ENCODE measurements at regions not wholly inside any gene's neighbourhood (a gene's known extent, or its start where the extent isn't known, plus 50 kb on each side); places are given as distances from the start of the nearest gene placed in this dataset.

GRCh38 chr6:56709650-56710049, 67.0 kb upstream of the DST start:
- peaks cover 2% of the 10 kb centered on the region for H3K27me3 Mint-ChIP-seq (ENCODE audit: insufficient read depth, low read depth, poor library complexity)
- H3K4me1 Mint-ChIP-seq = peaks cover 37% of the 10 kb centered on the region
- H2AFZ ChIP-seq = no peak overlapping the region
- H3K79me2 ChIP-seq (replicated peaks; ENCODE audit: insufficient read depth) = peaks cover 95% of the 10 kb centered on the region
- no peaks in the 10 kb centered on the region for H3K9me3 Mint-ChIP-seq
- no peak overlapping the region for H3K4me3 ChIP-seq
- no peaks in the 10 kb centered on the region for H3F3A ChIP-seq (replicated peaks; ENCODE audit: low read depth)
- peak overlapping the region; percentile 23 for H3K27ac Mint-ChIP-seq
- TF ChIP-seq REST (IDR thresholded peaks at IDR 0.05; ENCODE audit: unreplicated experiment) (no peak), NANOG (IDR thresholded peaks at IDR 0.05; ENCODE audit: borderline replicate concordance) (no peak), EZH2 (IDR thresholded peaks at IDR 0.05; ENCODE audit: low read depth, unreplicated experiment) (no peak)
- H3K36me3 Mint-ChIP-seq (ENCODE audit: low read depth) = no peaks in the 10 kb centered on the region
- H3K4me1 ChIP-seq (ENCODE audit: insufficient read depth) = peaks cover 37% of the 10 kb centered on the region
- H3K27me3 ChIP-seq (ENCODE audit: insufficient read depth) = no peaks in the 10 kb centered on the region
- no peaks in the 10 kb centered on the region; the same call in 1 of the 2 replicates for H4K20me1 ChIP-seq (replicated peaks; ENCODE audit: insufficient read depth)
- ATAC-seq = peak; percentile 60
- H3K4me2 ChIP-seq = 0 out of 2 replicates have a peak overlapping the region, but pooled peaks have one; percentile 31
- no peaks in the 10 kb centered on the region for H3K9me2 ChIP-seq (ENCODE audit: insufficient read depth)
- no peaks in the 10 kb centered on the region for H3K36me3 ChIP-seq (ENCODE audit: insufficient read depth)
- DNase-seq (ENCODE audit: low spot score) = peak; percentile 50
- no peak overlapping the region for H3K4me3 Mint-ChIP-seq
- H3K27ac ChIP-seq (ENCODE audit: low read depth) = peak overlapping the region; percentile 46; the same call in 1 of the 2 replicates

GRCh38 chr6:56708810-56709597, 66.3 kb upstream of the DST start:
- no peaks in the 10 kb centered on the region for H3K9me2 ChIP-seq (ENCODE audit: insufficient read depth)
- H3K27me3 ChIP-seq (ENCODE audit: insufficient read depth) = no peaks in the 10 kb centered on the region
- H3K79me2 ChIP-seq (replicated peaks; ENCODE audit: insufficient read depth) = peaks cover 93% of the 10 kb centered on the region
- H3K4me1 ChIP-seq (ENCODE audit: insufficient read depth) = peaks cover 30% of the 10 kb centered on the region
- Mint-ChIP-seq H3K36me3 (ENCODE audit: low read depth) (no peaks in the 10 kb centered on the region), H3K4me1 (peaks cover 30% of the 10 kb centered on the region), H3K9me3 (no peaks in the 10 kb centered on the region), H3K27me3 (ENCODE audit: insufficient read depth, low read depth, poor library complexity) (peaks cover 2% of the 10 kb centered on the region), H3K4me3 (no peak overlapping the region), H3K27ac (no peak overlapping the region)
- no peak overlapping the region for H3K4me2 ChIP-seq
- H3K4me3 ChIP-seq = no peak overlapping the region
- DNase-seq (ENCODE audit: low spot score) (peak; percentile 81), ATAC-seq (peak; percentile 24; the same call in 1 of the 3 replicates)
- no peak overlapping the region for H3K27ac ChIP-seq (ENCODE audit: low read depth)
- no peak overlapping the region for H2AFZ ChIP-seq
- TF ChIP-seq JUNB (IDR thresholded peaks at IDR 0.05; ENCODE audit: unreplicated experiment) = no peak
- no peak for TF ChIP-seq REST (IDR thresholded peaks at IDR 0.05; ENCODE audit: unreplicated experiment)
- no peak for TF ChIP-seq CREB1 (CRISPR knock-in tag; IDR thresholded peaks at IDR 0.05; ENCODE audit: low read depth)
- no peak for TF ChIP-seq ZNF331 (CRISPR knock-in tag; IDR thresholded peaks at IDR 0.05; ENCODE audit: low read depth)
- TF ChIP-seq ETS1 (IDR thresholded peaks at IDR 0.05) = no peak
- no peak for TF ChIP-seq NANOG (IDR thresholded peaks at IDR 0.05; ENCODE audit: borderline replicate concordance)
- peak in 1 of 2 experiments; percentile 82; a peak in 3 of 4 replicates for TF ChIP-seq CTCF (conservative IDR thresholded peaks at IDR 0.05; ENCODE audit: low read depth in 2 of 2)
- no peaks in the 10 kb centered on the region for H3F3A ChIP-seq (replicated peaks; ENCODE audit: low read depth)
- no peaks in the 10 kb centered on the region; the same call in 1 of the 2 replicates for H4K20me1 ChIP-seq (replicated peaks; ENCODE audit: insufficient read depth)
- H3K36me3 ChIP-seq (ENCODE audit: insufficient read depth) = no peaks in the 10 kb centered on the region

Data from GM23338 (cell line).